Fibroblast of skin of back (primary cell): ENCODE measurements at regions not wholly inside any gene's neighbourhood (a gene's known extent, or its start where the extent isn't known, plus 50 kb on each side); places are given as distances from the start of the nearest gene placed in this dataset.

Experiments
- DNase-seq: peaks from one replicate; pipeline ENCODE4 v3.0.0-alpha.2; 2013

- DNase-seq: no peak
These were observed 301.0 kb upstream of the HS6ST1 start for GRCh38 chr2:128619471-128620325.

DNA sequence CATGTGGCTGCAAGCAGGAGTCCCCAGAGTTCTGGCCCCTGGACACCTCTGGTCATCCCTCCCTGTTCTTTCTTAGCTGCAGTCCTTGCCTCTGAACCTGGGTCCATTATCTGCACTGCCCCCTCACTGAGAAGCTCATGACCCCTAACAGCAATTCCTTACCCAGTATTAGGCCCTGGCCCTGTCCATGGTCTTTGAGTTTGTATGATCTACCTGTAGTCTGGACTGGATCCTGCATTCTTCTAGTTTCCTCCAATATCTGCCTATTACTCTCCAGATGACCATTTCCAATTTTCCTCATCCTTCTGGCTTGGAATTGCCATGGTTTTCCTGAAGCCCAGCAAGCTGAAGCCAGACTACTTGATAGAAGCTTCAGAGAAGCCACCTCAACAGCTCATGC, 302.4 kb upstream of the HS6ST1 start:
- no peak for DNase-seq

- DNase-seq: no peak
These were observed 303.7 kb upstream of the HS6ST1 start for GRCh38 chr2:128622371-128622770.

GRCh38 chr2:128622955-128623620, 304.4 kb upstream of the HS6ST1 start:
- DNase-seq: peak; percentile 68

GRCh38 chr2:128623776-128624761, 305.4 kb upstream of the HS6ST1 start:
- DNase-seq: peak; percentile 90

- DNase-seq: no peak
These were observed 306.3 kb upstream of the HS6ST1 start for GRCh38 chr2:128624956-128625355.

- DNase-seq: no peak
These were observed 306.8 kb upstream of the HS6ST1 start for GRCh38 chr2:128625421-128625820.

GRCh38 chr2:128625963-128626759, 307.5 kb upstream of the HS6ST1 start:
- no peak for DNase-seq

DNA sequence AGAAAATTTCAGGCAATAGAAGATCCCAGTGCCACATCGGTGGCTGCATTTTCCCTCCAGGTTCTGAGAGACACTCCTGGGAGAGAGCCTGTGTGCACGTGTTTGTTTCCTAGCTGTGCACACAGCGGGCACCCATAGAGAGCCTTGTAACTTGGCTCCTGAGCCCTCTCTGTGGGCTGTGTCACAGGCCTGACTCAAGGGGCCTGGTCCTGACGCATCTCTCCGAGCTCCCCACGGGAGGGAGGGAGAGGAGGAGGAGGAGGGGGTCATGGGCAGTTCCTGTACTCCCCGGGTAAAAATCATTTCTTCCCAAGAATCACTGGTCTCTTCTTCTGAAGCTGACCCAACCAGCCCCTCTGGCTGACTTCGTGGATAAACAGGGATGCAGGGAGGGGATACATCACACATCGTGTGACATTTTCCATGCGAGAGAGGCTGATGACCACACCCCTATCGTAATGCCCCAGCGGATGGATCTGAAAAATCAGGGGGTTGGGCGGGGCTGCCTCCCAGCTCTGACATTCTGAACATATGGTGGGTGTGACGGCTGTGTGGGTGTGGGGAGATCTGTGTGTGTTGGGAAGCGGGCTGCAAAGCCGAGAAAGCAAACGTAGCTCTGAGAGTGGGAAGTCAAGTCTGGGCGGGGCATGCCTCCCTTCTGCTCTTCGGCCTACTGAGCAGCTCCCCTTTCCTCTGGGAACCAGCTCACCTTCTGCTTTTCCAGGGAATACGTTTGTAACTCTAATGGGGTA, 308.3 kb upstream of the HS6ST1 start:
- DNase-seq: peak; percentile 60

DNA sequence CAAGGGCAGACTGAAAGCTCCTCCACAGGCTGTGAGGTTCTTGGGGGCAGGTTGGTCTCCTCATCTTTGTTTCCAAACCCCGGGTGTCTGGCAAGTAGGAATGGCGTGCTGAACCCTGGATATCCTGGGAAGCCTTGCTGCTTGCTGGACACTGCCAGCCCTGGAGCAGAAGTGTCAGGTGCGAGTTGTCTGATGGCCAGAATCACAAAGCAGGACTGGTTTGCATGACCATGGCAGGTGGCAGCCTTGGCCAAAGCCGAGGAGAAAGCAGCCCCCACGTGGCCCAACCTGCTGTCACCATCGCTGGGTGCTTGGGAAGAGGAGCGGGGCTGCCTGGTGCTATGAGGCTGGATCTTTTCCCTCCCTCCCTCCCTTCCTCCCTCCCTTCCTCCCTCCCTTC, 309.5 kb upstream of the HS6ST1 start:
- no peak for DNase-seq

GRCh38 chr2:128628996-128629395, 310.3 kb upstream of the HS6ST1 start:
- no peak for DNase-seq

DNA sequence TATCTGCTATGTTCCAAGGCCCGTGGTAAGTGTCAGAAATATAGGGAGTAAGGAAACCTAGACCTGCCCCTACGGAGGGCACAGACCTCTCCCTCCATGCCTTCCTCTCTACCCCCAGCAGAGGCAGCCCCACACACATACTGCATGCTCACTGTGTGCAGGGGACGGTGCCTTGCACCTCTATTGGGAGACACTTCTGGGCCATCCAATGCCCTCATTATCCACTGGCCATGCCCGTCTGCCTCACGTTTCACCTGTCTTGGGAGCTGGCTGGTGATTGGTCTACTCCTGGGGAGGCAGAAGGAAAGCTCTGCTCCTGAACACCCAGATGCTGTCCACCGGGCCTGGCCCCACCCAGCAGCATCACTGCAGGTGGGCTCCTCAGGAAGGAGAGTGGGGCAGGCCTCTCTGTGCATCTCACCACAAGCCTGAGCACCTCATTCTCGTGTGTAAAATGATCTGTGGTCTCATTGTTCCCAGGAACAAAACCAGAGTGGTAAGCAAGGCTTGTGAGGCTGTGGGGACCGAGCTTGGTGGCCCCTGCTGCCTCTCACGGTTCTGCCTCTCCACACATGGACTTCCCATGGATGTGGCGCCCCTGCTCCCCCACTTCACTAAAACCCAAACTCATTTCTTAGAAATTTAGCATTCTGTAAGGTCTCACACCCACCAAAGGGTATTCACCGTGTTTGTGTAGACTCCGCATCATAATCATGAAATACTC, 312.5 kb upstream of the HS6ST1 start:
- no peak for DNase-seq

DNA sequence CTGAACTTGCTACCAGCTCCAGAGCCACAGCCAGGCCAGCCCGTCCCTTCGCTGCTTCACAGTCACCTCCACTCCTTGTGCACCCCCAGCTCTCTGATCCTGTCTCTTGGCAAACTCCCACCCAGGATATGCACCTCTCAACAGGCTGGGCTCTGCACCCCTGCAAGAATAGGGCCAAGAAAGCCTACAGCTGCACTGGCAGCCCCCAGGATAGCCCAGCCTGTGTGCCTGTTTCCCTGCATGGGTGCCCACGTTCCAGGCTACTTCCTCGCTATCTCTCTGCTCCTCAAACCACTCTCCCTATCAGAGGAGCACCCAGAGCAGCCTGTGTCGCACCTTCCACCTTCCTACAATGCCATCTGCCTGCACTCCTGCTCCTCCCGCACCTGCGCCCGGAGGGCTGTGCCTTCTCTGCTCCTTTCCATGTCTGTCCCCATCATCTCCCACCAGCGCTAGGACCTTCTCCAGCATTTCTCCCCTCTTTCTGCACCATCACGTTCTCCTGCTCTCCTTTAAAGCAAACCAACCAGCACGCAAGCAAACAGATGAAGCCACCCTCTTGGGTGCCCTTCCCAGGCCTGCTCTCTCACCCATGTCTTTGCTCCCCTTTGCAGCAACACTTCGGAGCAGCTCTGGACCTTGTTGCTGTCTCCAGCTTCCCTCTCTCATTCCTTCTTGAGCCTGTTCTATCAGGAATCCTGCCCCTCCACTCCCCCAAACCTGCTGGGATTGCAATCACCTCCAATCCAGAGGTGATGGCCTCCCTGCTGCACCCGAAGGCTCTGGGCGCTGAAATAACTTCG, 313.2 kb upstream of the HS6ST1 start:
- DNase-seq: no peak

DNA sequence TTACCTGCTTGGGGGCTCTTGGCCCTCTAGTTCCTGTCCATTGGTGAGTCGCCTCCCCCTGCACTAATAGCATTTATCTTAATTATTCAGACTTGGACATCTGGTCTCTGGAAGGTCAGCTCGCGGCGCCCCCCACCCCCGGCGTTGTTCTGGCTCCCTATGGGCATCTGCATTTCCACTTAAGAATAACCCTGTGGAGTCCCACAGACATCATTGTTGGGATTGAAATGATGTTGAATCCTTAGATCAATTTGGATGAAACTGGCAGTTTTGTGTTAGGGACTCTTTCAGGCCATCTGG, 313.8 kb upstream of the HS6ST1 start:
- DNase-seq: no peak

DNA sequence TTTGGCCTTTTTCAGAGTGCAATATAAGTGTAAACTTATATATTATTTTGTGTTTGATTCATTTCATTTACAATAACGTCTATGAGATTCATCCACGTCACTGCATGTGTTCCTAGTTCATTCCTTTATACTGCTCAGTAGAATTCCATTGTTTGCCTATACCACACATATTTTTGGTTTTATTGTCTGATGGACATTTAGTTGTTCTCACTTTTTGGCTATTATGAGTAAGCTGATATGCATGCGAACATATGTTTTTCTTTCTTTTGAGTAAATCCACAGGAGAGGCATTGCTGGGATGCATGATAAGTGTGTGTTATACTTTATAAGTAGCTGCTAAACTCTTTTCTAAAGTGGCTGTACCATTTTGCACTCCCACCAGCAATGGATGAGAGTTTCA, 314.8 kb upstream of the HS6ST1 start:
- peak; percentile 94 for DNase-seq

- DNase-seq: peak; percentile 63
These were observed 316.8 kb upstream of the HS6ST1 start for GRCh38 chr2:128635361-128635900.

GRCh38 chr2:128636802-128637147, 318.1 kb upstream of the HS6ST1 start:
- peak; percentile 36 for DNase-seq

DNA sequence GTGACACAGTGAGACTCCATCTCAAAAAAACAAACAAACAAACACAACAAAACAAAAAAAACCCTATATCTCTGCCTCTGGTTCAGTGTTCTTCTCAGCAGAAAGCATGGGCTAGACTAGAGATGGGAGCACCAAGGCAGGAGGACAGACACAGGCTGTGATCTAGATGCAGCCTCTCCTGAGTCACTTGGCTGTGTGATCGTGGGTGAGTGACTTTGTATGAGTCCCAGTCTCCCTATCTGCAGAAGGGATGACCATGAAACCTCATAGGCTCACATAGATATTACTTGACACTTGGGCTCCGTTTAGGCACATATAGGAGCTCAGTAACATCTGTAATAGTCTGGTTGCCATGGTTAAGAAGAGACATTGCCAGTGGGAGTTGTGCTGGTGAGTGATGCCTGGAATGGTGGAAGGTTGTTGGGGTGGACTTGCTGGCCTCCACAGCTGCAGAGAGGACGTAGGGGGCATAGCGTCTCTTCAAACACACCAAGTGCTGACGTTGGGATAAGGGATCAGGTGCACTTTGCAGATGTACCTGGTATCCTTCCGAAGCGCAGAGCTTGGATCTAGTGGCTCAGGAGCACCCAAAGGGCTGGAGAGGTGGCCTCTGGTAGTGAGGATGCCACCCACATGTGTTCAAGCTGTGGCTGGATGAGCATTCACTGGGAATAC, 318.9 kb upstream of the HS6ST1 start:
- peak; percentile 23 for DNase-seq
